PFSK-1 (cell line): ENCODE measurements at regions not wholly inside any gene's neighbourhood (a gene's known extent, or its start where the extent isn't known, plus 50 kb on each side); places are given as distances from the start of the nearest gene placed in this dataset.

Source experiments
- POLR2AphosphoS5 ChIP-seq: IDR thresholded peaks from 2 replicates; pipeline ENCODE4 v1.6.1; 2012; ENCODE audit warnings: low read depth, mild to moderate bottlenecking, control low read depth, low read length, moderate library complexity
- REST ChIP-seq, 2 experiments: IDR thresholded peaks; 2 replicates each; pipeline versions ENCODE4 v1.6.1 to v1.8.0; 2011 to 2012; ENCODE audit warnings: low read depth in 2 of 2, low read length in 2 of 2, control low read depth in 1 of 2, inconsistent platforms in 1 of 2, mild to moderate bottlenecking in 1 of 2, moderate library complexity in 1 of 2; ENCODE audit not compliant: insufficient read depth in 1 of 2
- SIN3A ChIP-seq: IDR thresholded peaks from 2 replicates; pipeline ENCODE4 v1.6.1; 2012; ENCODE audit warnings: mild to moderate bottlenecking, low read length, moderate library complexity, borderline replicate concordance; ENCODE audit not compliant: insufficient read depth
- TAF1 ChIP-seq: IDR thresholded peaks from 2 replicates; pipeline ENCODE4 v1.6.1; 2012; ENCODE audit warnings: low read length, control low read depth, borderline replicate concordance; ENCODE audit not compliant: insufficient read depth

DNA sequence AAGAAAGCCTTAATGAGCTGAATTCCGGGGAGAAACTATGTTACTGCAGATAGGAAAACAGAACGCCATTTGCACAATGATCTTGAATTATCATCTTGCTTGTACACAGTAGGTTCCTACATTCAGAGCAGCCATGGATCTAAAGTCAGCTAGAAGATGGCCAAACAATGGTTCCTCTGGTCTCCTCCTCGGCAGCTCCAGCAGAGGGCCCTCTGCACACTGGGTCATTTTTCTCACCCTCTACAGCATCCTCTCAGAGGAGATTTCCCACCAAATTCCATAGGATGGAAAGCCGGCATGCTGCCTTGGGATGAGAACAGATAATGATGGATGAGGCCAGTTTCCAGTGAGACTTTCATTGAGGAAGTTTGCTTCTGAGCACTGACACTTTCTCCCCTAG, 308.5 kb upstream of the NFE2L3 start:
- TF ChIP-seq POLR2AphosphoS5 (no peak), TAF1 (no peak), REST (IDR thresholded peaks at IDR 0.05; ENCODE audit: insufficient read depth in 1 of 2, low read depth in 2 of 2, low read length in 2 of 2) (no peak), SIN3A (no peak)
